ENCODE measurements at regions not wholly inside any gene's neighbourhood (a gene's known extent, or its start where the extent isn't known, plus 50 kb on each side); places are given as distances from the start of the nearest gene placed in this dataset.

- no peak for TF ChIP-seq CTCF (IDR thresholded peaks at IDR 0.05)
- no peak for TF ChIP-seq POLR2A (IDR thresholded peaks at IDR 0.05)
Measured at GRCh38 chrX:16392597-16392996, 225.3 kb downstream of the MAGEB17 start.

Measured in esophagus squamous epithelium (tissue), 4 donors.